Neuronal stem cell (in vitro differentiated cells): ENCODE measurements at regions not wholly inside any gene's neighbourhood (a gene's known extent, or its start where the extent isn't known, plus 50 kb on each side); places are given as distances from the start of the nearest gene placed in this dataset.

Experiments used
- DNase-seq: peaks from one replicate; pipeline ENCODE4 v3.0.0-alpha.2; 2013; ENCODE audit warnings: low spot score
- H2AFZ ChIP-seq: one replicate; pipeline ENCODE4 v1.6.1; 2013; ENCODE audit warnings: mild to moderate bottlenecking, low read length, inconsistent platforms
- H2AK5ac ChIP-seq: 2 replicates; pipeline ENCODE4 v1.6.1; 2013; ENCODE audit warnings: low read depth, mild to moderate bottlenecking, inconsistent platforms, low read length, moderate library complexity, mixed read lengths
- H2BK120ac ChIP-seq: 2 replicates; pipeline ENCODE4 v1.6.1; 2013; ENCODE audit warnings: low read depth, mild to moderate bottlenecking, inconsistent platforms, low read length, moderate library complexity, mixed read lengths
- H2BK12ac ChIP-seq: one replicate; pipeline ENCODE4 v1.6.1; 2013; ENCODE audit warnings: low read length, inconsistent platforms
- H2BK15ac ChIP-seq: 2 replicates; pipeline ENCODE4 v1.6.1; 2013; ENCODE audit warnings: mild to moderate bottlenecking, low read length, inconsistent platforms, mixed read lengths
- H2BK5ac ChIP-seq: one replicate; pipeline ENCODE4 v1.6.1; 2013; ENCODE audit warnings: inconsistent platforms, mild to moderate bottlenecking, low read length, moderate library complexity
- H3K14ac ChIP-seq: one replicate; pipeline ENCODE4 v1.6.1; 2013; ENCODE audit warnings: low read length, inconsistent platforms
- H3K18ac ChIP-seq: 2 replicates; pipeline ENCODE4 v1.6.1; 2013; ENCODE audit warnings: low read length, inconsistent platforms
- H3K23ac ChIP-seq: 2 replicates; pipeline ENCODE4 v1.6.1; 2013; ENCODE audit warnings: low read depth, mild to moderate bottlenecking, mixed read lengths, low read length, inconsistent platforms; ENCODE audit not compliant: poor library complexity
- H3K27ac ChIP-seq: replicated peaks from 3 replicates; pipeline ENCODE4 v1.5.1; 2013; ENCODE audit warnings: low read length, inconsistent platforms
- H3K27me3 ChIP-seq, 3 experiments: 2 replicates each; pipeline ENCODE4 v1.6.1; 2013; ENCODE audit warnings: low read length in 3 of 3, mild to moderate bottlenecking in 2 of 3, inconsistent platforms in 1 of 3, low read depth in 1 of 3, mixed read lengths in 1 of 3, moderate library complexity in 1 of 3; ENCODE audit not compliant: control insufficient read depth in 3 of 3, insufficient read depth in 3 of 3
- H3K36me3 ChIP-seq, 2 donors: replicated peaks in 1 of 2; 2 replicates each; pipeline ENCODE4 v1.6.1; 2013; ENCODE audit warnings: low read length in 2 of 2; ENCODE audit not compliant: control insufficient read depth in 2 of 2, insufficient read depth in 2 of 2
- H3K4ac ChIP-seq: 2 replicates; pipeline ENCODE4 v1.6.1; 2013; ENCODE audit warnings: inconsistent platforms, mild to moderate bottlenecking, low read length, moderate library complexity
- H3K4me1 ChIP-seq, 2 donors: 1 replicate in 1 of 2; 2 replicates in 1 of 2; pipeline ENCODE4 v1.6.1; 2013; ENCODE audit warnings: low read length in 2 of 2, low read depth in 1 of 2; ENCODE audit not compliant: control insufficient read depth in 2 of 2, insufficient read depth in 1 of 2
- H3K4me2 ChIP-seq: one replicate; pipeline ENCODE4 v1.6.1; 2013; ENCODE audit warnings: mild to moderate bottlenecking, low read length, inconsistent platforms; ENCODE audit not compliant: insufficient read depth, poor library complexity, severe bottlenecking
- H3K4me3 ChIP-seq, 2 donors: 2 replicates each; pipeline ENCODE4 v1.5.1; 2013; ENCODE audit warnings: low read length in 2 of 2, mild to moderate bottlenecking in 2 of 2, inconsistent platforms in 1 of 2, moderate library complexity in 1 of 2
- H3K79me1 ChIP-seq: one replicate; pipeline ENCODE4 v1.6.1; 2013; ENCODE audit warnings: low read depth, mild to moderate bottlenecking, inconsistent platforms, low read length, moderate library complexity
- H3K9ac ChIP-seq: one replicate; pipeline ENCODE4 v1.6.1; 2013; ENCODE audit warnings: mild to moderate bottlenecking, low read depth, low read length, inconsistent platforms; ENCODE audit not compliant: poor library complexity
- H3K9me3 ChIP-seq, 2 donors: replicated peaks in 1 of 2; 2 replicates each; pipeline versions ENCODE3 to v1.6.1; 2013; ENCODE audit warnings: low read length in 2 of 2, mild to moderate bottlenecking in 2 of 2, inconsistent platforms in 1 of 2, low read depth in 1 of 2, mixed read lengths in 1 of 2, moderate library complexity in 1 of 2; ENCODE audit not compliant: control insufficient read depth in 2 of 2, insufficient read depth in 1 of 2
- H4K8ac ChIP-seq: one replicate; pipeline ENCODE4 v1.6.1; 2013; ENCODE audit warnings: low read depth, mild to moderate bottlenecking, inconsistent platforms, low read length, moderate library complexity
- H4K91ac ChIP-seq: one replicate; pipeline ENCODE4 v1.6.1; 2013; ENCODE audit warnings: low read length, low read depth, mild to moderate bottlenecking, inconsistent platforms; ENCODE audit not compliant: poor library complexity
- WGBS, 2 donors: extraction: QIAGEN DNeasy Blood & Tissue Kit; methylation state at CpG; one replicate each; pipeline ENCODE4 v1.1.7; 2013; ENCODE audit warnings: missing lambda C conversion rate in 2 of 2, mixed read lengths in 1 of 2; ENCODE audit not compliant: insufficient read length in 2 of 2, insufficient replicate concordance in 1 of 2; ENCODE audit errors: extremely low coverage in 2 of 2; 5-methylcytosine and 5-hydroxymethylcytosine counted together

GRCh38 chrX:44470816-44471215 is 71.8 kb downstream of the FUNDC1 start:
- Histone ChIP-seq H3K9ac (no peak overlapping the region), H2BK120ac (no peak overlapping the region), H4K8ac (no peak overlapping the region), H2BK15ac (no peak overlapping the region), H3K23ac (no peak overlapping the region), H3K4me3 (no peak overlapping the region), H3K36me3 (no peaks in the 10 kb centered on the region), H3K18ac (no peak overlapping the region), H4K91ac (no peak overlapping the region), H3K9me3 (no peaks in the 10 kb centered on the region), H3K27me3 (no peaks in the 10 kb centered on the region), H2AK5ac (no peak overlapping the region), H2AFZ (no peak overlapping the region), H3K4me1 (no peaks in the 10 kb centered on the region), H2BK12ac (no peak overlapping the region), H3K79me1 (no peaks in the 10 kb centered on the region), H3K27ac (no peak overlapping the region), H3K4ac (no peak overlapping the region), H2BK5ac (no peak overlapping the region), H3K14ac (no peak overlapping the region), H3K4me2 (no peak overlapping the region)
- WGBS, 2 donors, result no CpG with 5 or more reads among the region's 3 CpGs
- no peak for DNase-seq

- H3K79me1 ChIP-seq, result no peaks in the 10 kb centered on the region
- no peak overlapping the region for H3K27ac ChIP-seq
- H4K8ac ChIP-seq, result no peak overlapping the region
- H3K23ac ChIP-seq, result no peak overlapping the region
- H3K14ac ChIP-seq, result no peak overlapping the region
- H3K4ac ChIP-seq, result no peak overlapping the region
- H2BK12ac ChIP-seq, result no peak overlapping the region
- no peaks in the 10 kb centered on the region for H3K4me1 ChIP-seq
- no peak overlapping the region for H4K91ac ChIP-seq
- no peak overlapping the region for H3K4me3 ChIP-seq
- no peaks in the 10 kb centered on the region for H3K27me3 ChIP-seq
- H3K9ac ChIP-seq, result no peak overlapping the region
- H2BK15ac ChIP-seq, result no peak overlapping the region
- no peak overlapping the region for H2BK5ac ChIP-seq
- no peak for DNase-seq
- no peaks in the 10 kb centered on the region for H3K9me3 ChIP-seq
- H2BK120ac ChIP-seq, result no peak overlapping the region
- peak overlapping the region; percentile 49 for H2AFZ ChIP-seq
- no CpG with 5 or more reads among the region's 4 CpGs for WGBS, 2 donors
- H3K36me3 ChIP-seq, result no peaks in the 10 kb centered on the region
- H3K4me2 ChIP-seq, result no peak overlapping the region
- H2AK5ac ChIP-seq, result no peak overlapping the region
- H3K18ac ChIP-seq, result no peak overlapping the region
Observed at GRCh38 chrX:44462850-44463249, 79.8 kb downstream of the FUNDC1 start.

GRCh38 chrX:44459501-44459900 is 83.2 kb downstream of the FUNDC1 start:
- Histone ChIP-seq H3K4ac (no peak overlapping the region), H3K27me3 (no peaks in the 10 kb centered on the region), H3K79me1 (no peaks in the 10 kb centered on the region), H3K4me3 (no peak overlapping the region), H2BK120ac (no peak overlapping the region), H4K91ac (no peak overlapping the region), H3K27ac (no peak overlapping the region), H2BK5ac (no peak overlapping the region), H3K9me3 (no peaks in the 10 kb centered on the region), H3K14ac (no peak overlapping the region), H3K23ac (no peak overlapping the region), H2AFZ (no peak overlapping the region), H4K8ac (no peak overlapping the region), H3K9ac (no peak overlapping the region), H2BK15ac (no peak overlapping the region), H3K4me2 (no peak overlapping the region), H2BK12ac (no peak overlapping the region), H3K36me3 (no peaks in the 10 kb centered on the region), H3K18ac (no peak overlapping the region), H3K4me1 (no peaks in the 10 kb centered on the region), H2AK5ac (no peak overlapping the region)
- DNase-seq, result no peak
- no CpG with 5 or more reads among the region's 5 CpGs for WGBS, 2 donors

GRCh38 chrX:44456685-44457084 is 86.0 kb downstream of the FUNDC1 start:
- no peak overlapping the region for H3K23ac ChIP-seq
- H3K36me3 ChIP-seq, result no peaks in the 10 kb centered on the region
- H3K18ac ChIP-seq, result no peak overlapping the region
- no peaks in the 10 kb centered on the region for H3K79me1 ChIP-seq
- H3K27me3 ChIP-seq, result no peaks in the 10 kb centered on the region
- WGBS, 2 donors, result no CpG with 5 or more reads among the region's 4 CpGs
- H3K14ac ChIP-seq, result no peak overlapping the region
- H3K9me3 ChIP-seq, result no peaks in the 10 kb centered on the region
- H4K91ac ChIP-seq, result no peak overlapping the region
- no peak overlapping the region for H3K27ac ChIP-seq
- no peak overlapping the region for H4K8ac ChIP-seq
- no peak overlapping the region for H2AK5ac ChIP-seq
- no peak overlapping the region for H3K4me3 ChIP-seq
- no peak overlapping the region for H2AFZ ChIP-seq
- no peak for DNase-seq
- no peaks in the 10 kb centered on the region for H3K4me1 ChIP-seq
- H3K4ac ChIP-seq, result no peak overlapping the region
- no peak overlapping the region for H2BK12ac ChIP-seq
- H3K4me2 ChIP-seq, result no peak overlapping the region
- no peak overlapping the region for H2BK15ac ChIP-seq
- H2BK5ac ChIP-seq, result no peak overlapping the region
- no peak overlapping the region for H2BK120ac ChIP-seq
- H3K9ac ChIP-seq, result no peak overlapping the region
